Esophagus muscularis mucosa (tissue), 4 donors: ENCODE measurements at regions not wholly inside any gene's neighbourhood (a gene's known extent, or its start where the extent isn't known, plus 50 kb on each side); places are given as distances from the start of the nearest gene placed in this dataset.

Experiments
- CTCF ChIP-seq, 3 experiments: fragments of 200-600 bp in 2 of 3; fragments of 450-650 bp in 1 of 3; sonication (generic) in 2 of 3; IDR thresholded peaks; one replicate each; pipeline ENCODE4 v1.5.1; 2017 to 2019; ENCODE audit warnings: antibody characterized with exemption in 3 of 3, mild to moderate bottlenecking in 2 of 3, moderate library complexity in 1 of 3
- EP300 ChIP-seq: sonication (generic); formaldehyde crosslinking; IDR thresholded peaks from one replicate; pipeline ENCODE4 v1.6.1; 2017; ENCODE audit warnings: antibody characterized with exemption
- POLR2A ChIP-seq: fragments of 450-650 bp; IDR thresholded peaks from one replicate; pipeline ENCODE4 v1.6.1; 2017; ENCODE audit warnings: antibody characterized with exemption, moderate library complexity, mild to moderate bottlenecking, low read depth
- POLR2AphosphoS5 ChIP-seq, 2 donors: sonication (generic); formaldehyde crosslinking; IDR thresholded peaks; one replicate each; pipeline ENCODE4 v1.6.1; 2017; ENCODE audit warnings: antibody characterized with exemption in 2 of 2

- TF ChIP-seq POLR2A (no peak), CTCF (IDR thresholded peaks at IDR 0.05) (no peak), POLR2AphosphoS5 (IDR thresholded peaks at IDR 0.05) (no peak), EP300 (no peak)
Measured at GRCh38 chr20:60764771-60765170, 487.3 kb upstream of the CDH4 start.
